ENCODE measurements at regions not wholly inside any gene's neighbourhood (a gene's known extent, or its start where the extent isn't known, plus 50 kb on each side); places are given as distances from the start of the nearest gene placed in this dataset.

- TF ChIP-seq, protein P1, sequence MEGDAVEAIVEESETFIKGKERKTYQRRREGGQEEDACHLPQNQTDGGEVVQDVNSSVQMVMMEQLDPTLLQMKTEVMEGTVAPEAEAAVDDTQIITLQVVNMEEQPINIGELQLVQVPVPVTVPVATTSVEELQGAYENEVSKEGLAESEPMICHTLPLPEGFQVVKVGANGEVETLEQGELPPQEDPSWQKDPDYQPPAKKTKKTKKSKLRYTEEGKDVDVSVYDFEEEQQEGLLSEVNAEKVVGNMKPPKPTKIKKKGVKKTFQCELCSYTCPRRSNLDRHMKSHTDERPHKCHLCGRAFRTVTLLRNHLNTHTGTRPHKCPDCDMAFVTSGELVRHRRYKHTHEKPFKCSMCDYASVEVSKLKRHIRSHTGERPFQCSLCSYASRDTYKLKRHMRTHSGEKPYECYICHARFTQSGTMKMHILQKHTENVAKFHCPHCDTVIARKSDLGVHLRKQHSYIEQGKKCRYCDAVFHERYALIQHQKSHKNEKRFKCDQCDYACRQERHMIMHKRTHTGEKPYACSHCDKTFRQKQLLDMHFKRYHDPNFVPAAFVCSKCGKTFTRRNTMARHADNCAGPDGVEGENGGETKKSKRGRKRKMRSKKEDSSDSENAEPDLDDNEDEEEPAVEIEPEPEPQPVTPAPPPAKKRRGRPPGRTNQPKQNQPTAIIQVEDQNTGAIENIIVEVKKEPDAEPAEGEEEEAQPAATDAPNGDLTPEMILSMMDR (conservative IDR thresholded peaks at IDR 0.05; ENCODE audit: low read depth, low read length), result no peak
- TF ChIP-seq EZH2phosphoT487 (IDR thresholded peaks at IDR 0.05; ENCODE audit: borderline replicate concordance, low read length), result no peak
- TF ChIP-seq EZH2 (IDR thresholded peaks at IDR 0.05; ENCODE audit: low read length, unreplicated experiment), result no peak
Observed at GRCh38 chrX:41982953-41983352, 59.6 kb upstream of the CASK start.

Measured in PC-3 (cell line).